ENCODE measurements at regions not wholly inside any gene's neighbourhood (a gene's known extent, or its start where the extent isn't known, plus 50 kb on each side); places are given as distances from the start of the nearest gene placed in this dataset.

GRCh38 chr3:70824773-70825172 lies 512.3 kb upstream of the MDFIC2 start (continued):
- TF ChIP-seq, protein P1, sequence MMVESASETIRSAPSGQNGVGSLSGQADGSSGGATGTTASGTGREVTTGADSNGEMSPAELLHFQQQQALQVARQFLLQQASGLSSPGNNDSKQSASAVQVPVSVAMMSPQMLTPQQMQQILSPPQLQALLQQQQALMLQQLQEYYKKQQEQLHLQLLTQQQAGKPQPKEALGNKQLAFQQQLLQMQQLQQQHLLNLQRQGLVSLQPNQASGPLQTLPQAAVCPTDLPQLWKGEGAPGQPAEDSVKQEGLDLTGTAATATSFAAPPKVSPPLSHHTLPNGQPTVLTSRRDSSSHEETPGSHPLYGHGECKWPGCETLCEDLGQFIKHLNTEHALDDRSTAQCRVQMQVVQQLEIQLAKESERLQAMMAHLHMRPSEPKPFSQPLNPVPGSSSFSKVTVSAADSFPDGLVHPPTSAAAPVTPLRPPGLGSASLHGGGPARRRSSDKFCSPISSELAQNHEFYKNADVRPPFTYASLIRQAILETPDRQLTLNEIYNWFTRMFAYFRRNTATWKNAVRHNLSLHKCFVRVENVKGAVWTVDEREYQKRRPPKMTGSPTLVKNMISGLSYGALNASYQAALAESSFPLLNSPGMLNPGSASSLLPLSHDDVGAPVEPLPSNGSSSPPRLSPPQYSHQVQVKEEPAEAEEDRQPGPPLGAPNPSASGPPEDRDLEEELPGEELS (CRISPR knock-in tag; IDR thresholded peaks at IDR 0.05) = no peak
- TF ChIP-seq, protein P2, sequence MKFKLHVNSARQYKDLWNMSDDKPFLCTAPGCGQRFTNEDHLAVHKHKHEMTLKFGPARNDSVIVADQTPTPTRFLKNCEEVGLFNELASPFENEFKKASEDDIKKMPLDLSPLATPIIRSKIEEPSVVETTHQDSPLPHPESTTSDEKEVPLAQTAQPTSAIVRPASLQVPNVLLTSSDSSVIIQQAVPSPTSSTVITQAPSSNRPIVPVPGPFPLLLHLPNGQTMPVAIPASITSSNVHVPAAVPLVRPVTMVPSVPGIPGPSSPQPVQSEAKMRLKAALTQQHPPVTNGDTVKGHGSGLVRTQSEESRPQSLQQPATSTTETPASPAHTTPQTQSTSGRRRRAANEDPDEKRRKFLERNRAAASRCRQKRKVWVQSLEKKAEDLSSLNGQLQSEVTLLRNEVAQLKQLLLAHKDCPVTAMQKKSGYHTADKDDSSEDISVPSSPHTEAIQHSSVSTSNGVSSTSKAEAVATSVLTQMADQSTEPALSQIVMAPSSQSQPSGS (CRISPR knock-in tag; IDR thresholded peaks at IDR 0.05; ENCODE audit: borderline replicate concordance, low read depth) = no peak
- no peak for TF ChIP-seq NFYB (CRISPR knock-in tag; conservative IDR thresholded peaks at IDR 0.05; ENCODE audit: low read depth)

DNA sequence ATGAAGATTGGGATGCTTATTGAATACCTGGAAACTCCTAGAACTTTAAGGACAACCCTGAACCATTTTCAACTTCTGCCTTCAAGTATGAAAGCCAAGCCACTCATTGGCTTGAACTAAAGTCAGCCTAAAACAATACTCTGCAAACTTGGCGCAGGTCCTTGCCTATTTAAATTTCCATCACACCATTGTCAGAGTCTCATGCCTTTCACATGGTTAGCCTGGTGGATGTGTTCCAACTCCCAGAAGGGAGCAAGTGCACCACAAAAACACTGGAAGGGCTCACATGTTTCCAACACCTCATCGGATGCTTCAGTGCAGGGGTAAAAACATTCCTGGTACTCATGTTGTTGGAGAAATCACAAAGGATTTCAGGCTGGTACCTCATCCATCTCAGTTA lies 511.6 kb upstream of the MDFIC2 start:
- no peak for ATAC-seq
- H3K4me3 Mint-ChIP-seq = no peak overlapping the region
- no peak for DNase-seq (ENCODE audit: low spot score)
- H3K4me1 Mint-ChIP-seq = peaks cover 30% of the 10 kb centered on the region
- H3K36me3 Mint-ChIP-seq = no peaks in the 10 kb centered on the region
- no peaks in the 10 kb centered on the region for H3K27me3 Mint-ChIP-seq (ENCODE audit: low read depth)
- H3K27ac Mint-ChIP-seq = no peak overlapping the region
- peaks cover 8% of the 10 kb centered on the region for H3K9me3 Mint-ChIP-seq
- POLR2A ChIA-PET = no interaction called here
- CTCF ChIA-PET = no interaction called here
- no peak for TF ChIP-seq TCF7 (CRISPR knock-in tag; IDR thresholded peaks at IDR 0.05; ENCODE audit: low read depth)
- TF ChIP-seq, protein P3, sequence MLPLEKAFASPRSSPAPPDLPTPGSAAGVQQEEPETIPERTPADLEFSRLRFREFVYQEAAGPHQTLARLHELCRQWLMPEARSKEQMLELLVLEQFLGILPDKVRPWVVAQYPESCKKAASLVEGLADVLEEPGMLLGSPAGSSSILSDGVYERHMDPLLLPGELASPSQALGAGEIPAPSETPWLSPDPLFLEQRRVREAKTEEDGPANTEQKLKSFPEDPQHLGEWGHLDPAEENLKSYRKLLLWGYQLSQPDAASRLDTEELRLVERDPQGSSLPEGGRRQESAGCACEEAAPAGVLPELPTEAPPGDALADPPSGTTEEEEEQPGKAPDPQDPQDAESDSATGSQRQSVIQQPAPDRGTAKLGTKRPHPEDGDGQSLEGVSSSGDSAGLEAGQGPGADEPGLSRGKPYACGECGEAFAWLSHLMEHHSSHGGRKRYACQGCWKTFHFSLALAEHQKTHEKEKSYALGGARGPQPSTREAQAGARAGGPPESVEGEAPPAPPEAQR (CRISPR knock-in tag; IDR thresholded peaks at IDR 0.05) = no peak
- no peak for TF ChIP-seq NR2C2 (CRISPR knock-in tag; IDR thresholded peaks at IDR 0.05)
- no peak for TF ChIP-seq CTCF (IDR thresholded peaks at IDR 0.05)
- no peak for TF ChIP-seq PRRX2 (CRISPR knock-in tag; IDR thresholded peaks at IDR 0.05)
- no peak for TF ChIP-seq ZNF317 (CRISPR knock-in tag; IDR thresholded peaks at IDR 0.05; ENCODE audit: borderline replicate concordance, low read depth)
- TF ChIP-seq, protein P4, sequence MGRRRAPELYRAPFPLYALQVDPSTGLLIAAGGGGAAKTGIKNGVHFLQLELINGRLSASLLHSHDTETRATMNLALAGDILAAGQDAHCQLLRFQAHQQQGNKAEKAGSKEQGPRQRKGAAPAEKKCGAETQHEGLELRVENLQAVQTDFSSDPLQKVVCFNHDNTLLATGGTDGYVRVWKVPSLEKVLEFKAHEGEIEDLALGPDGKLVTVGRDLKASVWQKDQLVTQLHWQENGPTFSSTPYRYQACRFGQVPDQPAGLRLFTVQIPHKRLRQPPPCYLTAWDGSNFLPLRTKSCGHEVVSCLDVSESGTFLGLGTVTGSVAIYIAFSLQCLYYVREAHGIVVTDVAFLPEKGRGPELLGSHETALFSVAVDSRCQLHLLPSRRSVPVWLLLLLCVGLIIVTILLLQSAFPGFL (CRISPR knock-in tag; IDR thresholded peaks at IDR 0.05; ENCODE audit: borderline replicate concordance) = no peak

- Mint-ChIP-seq H3K36me3 (no peaks in the 10 kb centered on the region), H3K27ac (no peak overlapping the region), H3K4me1 (peaks cover 26% of the 10 kb centered on the region), H3K9me3 (peaks cover 8% of the 10 kb centered on the region), H3K27me3 (ENCODE audit: low read depth) (no peaks in the 10 kb centered on the region), H3K4me3 (no peak overlapping the region)
- CTCF ChIA-PET = no interaction called here
- no peak for DNase-seq (ENCODE audit: low spot score)
- TF ChIP-seq KAT7 (CRISPR knock-in tag; IDR thresholded peaks at IDR 0.05; ENCODE audit: borderline replicate concordance) = no peak
- no peak for TF ChIP-seq CREB1 (CRISPR knock-in tag; IDR thresholded peaks at IDR 0.05)
- no peak for TF ChIP-seq NR2C2 (CRISPR knock-in tag; IDR thresholded peaks at IDR 0.05)
- TF ChIP-seq ZBTB21 (CRISPR knock-in tag; IDR thresholded peaks at IDR 0.05; ENCODE audit: borderline replicate concordance) = no peak
- TF ChIP-seq CREM (CRISPR knock-in tag; IDR thresholded peaks at IDR 0.05) = no peak
- POLR2A ChIA-PET = no interaction called here
- no peak for ATAC-seq
Observed at GRCh38 chr3:70823622-70824021, 511.2 kb upstream of the MDFIC2 start.

Measured in WTC11 (cell line).